ENCODE measurements at regions not wholly inside any gene's neighbourhood (a gene's known extent, or its start where the extent isn't known, plus 50 kb on each side); places are given as distances from the start of the nearest gene placed in this dataset.

GRCh38 chr11:37468344-37468743 lies 870.3 kb upstream of the RAG2 start:
- Histone ChIP-seq H3K79me2 (ENCODE audit: insufficient read depth, low read length) (no peaks in the 10 kb centered on the region), H3K27me3 (ENCODE audit: control insufficient read depth in 2 of 2, insufficient read depth in 2 of 2, low read length in 2 of 2) (no peaks in the 10 kb centered on the region), H3K9ac (ENCODE audit: insufficient read depth, low read length, poor library complexity, severe bottlenecking) (no peak overlapping the region), H2AFZ (ENCODE audit: insufficient read depth, low read depth, low read length, poor library complexity, severe bottlenecking) (no peak overlapping the region), H3K4me1 (ENCODE audit: control insufficient read depth in 1 of 2, insufficient read depth in 2 of 2, low read length in 2 of 2) (no peaks in the 10 kb centered on the region), H3K4me3 (replicated peaks in 1 of 3; ENCODE audit: low read depth in 2 of 3, low read length in 3 of 3) (no peak overlapping the region), H3K9me3 (replicated peaks in 1 of 2; ENCODE audit: control insufficient read depth in 1 of 2, insufficient read depth in 1 of 2, low read length in 2 of 2) (peaks cover 0 to 9% of the 10 kb centered on the region in 2 donors), H3K27ac (ENCODE audit: low read depth in 1 of 2, low read length in 2 of 2) (no peak overlapping the region), H4K20me1 (ENCODE audit: insufficient read depth, low read length) (no peaks in the 10 kb centered on the region), H3K4me2 (replicated peaks; ENCODE audit: extremely low read depth, low read length, poor library complexity, severe bottlenecking) (no peak overlapping the region), H3K36me3 (replicated peaks in 1 of 2; ENCODE audit: control insufficient read depth in 1 of 2, insufficient read depth in 2 of 2, low read length in 2 of 2) (no peaks in the 10 kb centered on the region)
- Mint-ChIP-seq H3K9me3 (peaks cover 2 to 11% (median 4%) of the 10 kb centered on the region in 7 donors), H3K36me3 (no peaks in the 10 kb centered on the region), H3K27me3 (ENCODE audit: low read depth in 3 of 3) (no peaks in the 10 kb centered on the region), H3K27ac (no peak overlapping the region), H3K4me1 (no peaks in the 10 kb centered on the region), H3K4me3 (no peak overlapping the region)
- TF ChIP-seq CTCF (IDR thresholded peaks at IDR 0.05): no peak
- no peak for DNase-seq
- intact Hi-C loops (cut with micrococcal nuclease): no loop called here
- WGBS (ENCODE audit: insufficient coverage): 100% methylated on average over 1 of the region's 4 CpGs

DNA sequence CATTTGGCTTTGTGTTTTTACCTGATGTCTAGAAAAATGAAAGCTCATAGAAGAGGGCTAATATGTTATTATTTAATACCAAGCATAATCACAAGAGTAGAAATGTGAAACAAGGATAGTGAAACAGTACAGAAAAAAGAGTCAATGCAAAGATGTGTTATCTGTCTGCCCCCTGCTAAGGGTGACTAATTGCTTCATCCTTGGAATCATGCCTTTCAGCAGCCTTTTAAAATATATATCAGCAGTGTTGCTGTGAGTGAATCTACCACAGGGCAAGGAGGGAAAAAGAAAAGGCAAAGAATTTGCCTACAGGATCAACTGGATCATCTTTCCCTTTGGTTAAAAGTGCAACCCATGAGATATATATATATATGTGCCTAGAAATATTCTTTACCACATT lies 867.2 kb upstream of the RAG2 start:
- Histone ChIP-seq H3K4me3 (replicated peaks in 1 of 3; ENCODE audit: low read depth in 2 of 3, low read length in 3 of 3) (no peak overlapping the region), H3K4me2 (replicated peaks; ENCODE audit: extremely low read depth, low read length, poor library complexity, severe bottlenecking) (no peak overlapping the region), H3K36me3 (replicated peaks in 1 of 2; ENCODE audit: control insufficient read depth in 1 of 2, insufficient read depth in 2 of 2, low read length in 2 of 2) (no peaks in the 10 kb centered on the region), H3K9me3 (replicated peaks in 1 of 2; ENCODE audit: control insufficient read depth in 1 of 2, insufficient read depth in 1 of 2, low read length in 2 of 2) (peaks cover 0 to 6% of the 10 kb centered on the region in 2 donors), H3K9ac (ENCODE audit: insufficient read depth, low read length, poor library complexity, severe bottlenecking) (no peak overlapping the region), H3K79me2 (ENCODE audit: insufficient read depth, low read length) (no peaks in the 10 kb centered on the region), H4K20me1 (ENCODE audit: insufficient read depth, low read length) (no peaks in the 10 kb centered on the region), H3K27ac (ENCODE audit: low read depth in 1 of 2, low read length in 2 of 2) (no peak overlapping the region), H3K27me3 (ENCODE audit: control insufficient read depth in 2 of 2, insufficient read depth in 2 of 2, low read length in 2 of 2) (no peaks in the 10 kb centered on the region), H3K4me1 (ENCODE audit: control insufficient read depth in 1 of 2, insufficient read depth in 2 of 2, low read length in 2 of 2) (no peaks in the 10 kb centered on the region), H2AFZ (ENCODE audit: insufficient read depth, low read depth, low read length, poor library complexity, severe bottlenecking) (no peak overlapping the region)
- intact Hi-C loops (cut with micrococcal nuclease): no loop called here
- H3K36me3 Mint-ChIP-seq: no peaks in the 10 kb centered on the region
- DNase-seq: no peak
- no peak overlapping the region for H3K4me3 Mint-ChIP-seq
- no peak overlapping the region for H3K27ac Mint-ChIP-seq
- no peak for TF ChIP-seq CTCF (IDR thresholded peaks at IDR 0.05)
- no peaks in the 10 kb centered on the region for H3K4me1 Mint-ChIP-seq
- peaks cover 1 to 8% (median 4%) of the 10 kb centered on the region in 7 donors for H3K9me3 Mint-ChIP-seq
- no peaks in the 10 kb centered on the region for H3K27me3 Mint-ChIP-seq (ENCODE audit: low read depth in 3 of 3)
